ENCODE measurements at regions not wholly inside any gene's neighbourhood (a gene's known extent, or its start where the extent isn't known, plus 50 kb on each side); places are given as distances from the start of the nearest gene placed in this dataset.

- no peak for TF ChIP-seq ZNF645 (tag by site-specific recombination; IDR thresholded peaks at IDR 0.05)
- TF ChIP-seq MZF1 (tag by site-specific recombination; IDR thresholded peaks at IDR 0.05; ENCODE audit: borderline replicate concordance) = peak; percentile 79
- TF ChIP-seq ZNF184 (tag by site-specific recombination; IDR thresholded peaks at IDR 0.05) = 0 out of 2 replicates have a peak, but pooled peaks have one; percentile 45
- peak; percentile 31; the same call in 1 of the 2 replicates for TF ChIP-seq TCF7L2 (IDR thresholded peaks at IDR 0.05; ENCODE audit: borderline replicate concordance, low read depth, low read length)
- peak; percentile 21; the same call in 1 of the 2 replicates for TF ChIP-seq ZNF561 (tag by site-specific recombination; IDR thresholded peaks at IDR 0.05; ENCODE audit: borderline replicate concordance)
- peak; percentile 84 for TF ChIP-seq ZNF692 (tag by site-specific recombination; IDR thresholded peaks at IDR 0.05)
- no peak for TF ChIP-seq ZFP3 (tag by site-specific recombination; IDR thresholded peaks at IDR 0.05; ENCODE audit: low read depth)
- TF ChIP-seq SP2 (tag by site-specific recombination; IDR thresholded peaks at IDR 0.05) = no peak; the same call in 1 of the 2 replicates
- no peak for TF ChIP-seq ZNF202 (tag by site-specific recombination; IDR thresholded peaks at IDR 0.05; ENCODE audit: borderline replicate concordance)
- TF ChIP-seq GLI4 (tag by site-specific recombination; IDR thresholded peaks at IDR 0.05) = no peak
- TF ChIP-seq HOXC10 (CRISPR knock-in tag; IDR thresholded peaks at IDR 0.05) = no peak
- no peak for TF ChIP-seq ZNF37A (tag by site-specific recombination; IDR thresholded peaks at IDR 0.05)
- peak; percentile 66 for TF ChIP-seq ZBTB17 (tag by site-specific recombination; IDR thresholded peaks at IDR 0.05)
- peak; percentile 71 for TF ChIP-seq HIC1 (tag by site-specific recombination; IDR thresholded peaks at IDR 0.05)
- TF ChIP-seq GLIS1 (tag by site-specific recombination; IDR thresholded peaks at IDR 0.05) = 0 out of 2 replicates have a peak, but pooled peaks have one; percentile 19
- peak; percentile 34 for TF ChIP-seq SP3 (tag by site-specific recombination; IDR thresholded peaks at IDR 0.05)
- TF ChIP-seq ZNF501 (tag by site-specific recombination; IDR thresholded peaks at IDR 0.05) = 0 out of 2 replicates have a peak, but pooled peaks have one; percentile 35
- TF ChIP-seq ZNF660 (tag by site-specific recombination; IDR thresholded peaks at IDR 0.05) = peak; percentile 73
- TF ChIP-seq GLIS2 (tag by site-specific recombination; IDR thresholded peaks at IDR 0.05) = no peak
- TF ChIP-seq ZBTB44 (tag by site-specific recombination; IDR thresholded peaks at IDR 0.05) = peak; percentile 97
- peak; percentile 70 for TF ChIP-seq ZBTB21 (tag by site-specific recombination; IDR thresholded peaks at IDR 0.05)
- no peak for TF ChIP-seq ZNF223 (tag by site-specific recombination; IDR thresholded peaks at IDR 0.05)
- peak; percentile 63 for TF ChIP-seq INSM2 (tag by site-specific recombination; IDR thresholded peaks at IDR 0.05)
- TF ChIP-seq ZNF311 (tag by site-specific recombination; IDR thresholded peaks at IDR 0.05; ENCODE audit: borderline replicate concordance) = no peak
- TF ChIP-seq ZNF518A (tag by site-specific recombination; conservative IDR thresholded peaks at IDR 0.05; ENCODE audit: low read depth) = peak; percentile 51; the same call in 1 of the 2 replicates
These were observed 145.1 kb upstream of the GRIP1 start (continued) for GRCh38 chr12:66823857-66824570.
